ENCODE measurements at regions not wholly inside any gene's neighbourhood (a gene's known extent, or its start where the extent isn't known, plus 50 kb on each side); places are given as distances from the start of the nearest gene placed in this dataset.

- H3K4me3 ChIP-seq (ENCODE audit: low read length): no peak overlapping the region
- TF ChIP-seq EZH2 (optimal IDR thresholded peaks at IDR 0.05; ENCODE audit: low read depth, low read length) (no peak), EZH2phosphoT487 (IDR thresholded peaks at IDR 0.05; ENCODE audit: low read length) (no peak), CTCF (IDR thresholded peaks at IDR 0.05; ENCODE audit: low read length) (no peak)
- H3K4me2 ChIP-seq (ENCODE audit: low read depth, low read length): no peak overlapping the region
- no peaks in the 10 kb centered on the region for H3K36me3 ChIP-seq (replicated peaks; ENCODE audit: insufficient read depth, low read length)
- H3K79me2 ChIP-seq (ENCODE audit: low read length): no peaks in the 10 kb centered on the region
- no peaks in the 10 kb centered on the region for H3K9me3 ChIP-seq (replicated peaks; ENCODE audit: insufficient read depth, low read length)
- no peaks in the 10 kb centered on the region for H3K9me2 ChIP-seq (replicated peaks; ENCODE audit: insufficient read depth, low read length)
- H4K20me1 ChIP-seq (ENCODE audit: insufficient read depth, low read length): no peaks in the 10 kb centered on the region
- no peak for DNase-seq
- no peak overlapping the region for H3K9ac ChIP-seq (ENCODE audit: low read length)
- H2AFZ ChIP-seq (ENCODE audit: low read length): no peak overlapping the region
- no peak overlapping the region for H3K27ac ChIP-seq (ENCODE audit: low read length)
- H3F3A ChIP-seq (ENCODE audit: insufficient read depth, low read length): no peaks in the 10 kb centered on the region
- H3K27me3 ChIP-seq (replicated peaks; ENCODE audit: insufficient read depth, low read length): no peaks in the 10 kb centered on the region
- no peaks in the 10 kb centered on the region for H3K4me1 ChIP-seq (ENCODE audit: low read length)
These were observed 320.8 kb upstream of the DUSP10 start for GRCh38 chr1:222062640-222063039.

- Histone ChIP-seq H4K20me1 (ENCODE audit: insufficient read depth, low read length) (no peaks in the 10 kb centered on the region), H3K9ac (ENCODE audit: low read length) (no peak overlapping the region), H3K4me1 (ENCODE audit: low read length) (no peaks in the 10 kb centered on the region), H3K36me3 (replicated peaks; ENCODE audit: insufficient read depth, low read length) (no peaks in the 10 kb centered on the region), H3K9me3 (replicated peaks; ENCODE audit: insufficient read depth, low read length) (no peaks in the 10 kb centered on the region), H3K4me2 (ENCODE audit: low read depth, low read length) (no peak overlapping the region), H3F3A (ENCODE audit: insufficient read depth, low read length) (no peaks in the 10 kb centered on the region), H2AFZ (ENCODE audit: low read length) (no peak overlapping the region), H3K27ac (ENCODE audit: low read length) (no peak overlapping the region), H3K4me3 (ENCODE audit: low read length) (no peak overlapping the region), H3K79me2 (ENCODE audit: low read length) (no peaks in the 10 kb centered on the region), H3K27me3 (replicated peaks; ENCODE audit: insufficient read depth, low read length) (no peaks in the 10 kb centered on the region), H3K9me2 (replicated peaks; ENCODE audit: insufficient read depth, low read length) (no peaks in the 10 kb centered on the region)
- no peak for TF ChIP-seq EZH2phosphoT487 (IDR thresholded peaks at IDR 0.05; ENCODE audit: low read length)
- no peak for TF ChIP-seq CTCF (IDR thresholded peaks at IDR 0.05; ENCODE audit: low read length)
- TF ChIP-seq EZH2 (optimal IDR thresholded peaks at IDR 0.05; ENCODE audit: low read depth, low read length): no peak
- DNase-seq: no peak
These were observed 319.9 kb upstream of the DUSP10 start for GRCh38 chr1:222061711-222062359.

- no peaks in the 10 kb centered on the region for H4K20me1 ChIP-seq (ENCODE audit: insufficient read depth, low read length)
- no peaks in the 10 kb centered on the region for H3K79me2 ChIP-seq (ENCODE audit: low read length)
- no peak for DNase-seq
- no peak overlapping the region for H3K27ac ChIP-seq (ENCODE audit: low read length)
- H3K4me3 ChIP-seq (ENCODE audit: low read length): no peak overlapping the region
- H3K9me2 ChIP-seq (replicated peaks; ENCODE audit: insufficient read depth, low read length): no peaks in the 10 kb centered on the region
- H2AFZ ChIP-seq (ENCODE audit: low read length): no peak overlapping the region
- H3K27me3 ChIP-seq (replicated peaks; ENCODE audit: insufficient read depth, low read length): no peaks in the 10 kb centered on the region
- no peak overlapping the region for H3K4me2 ChIP-seq (ENCODE audit: low read depth, low read length)
- TF ChIP-seq EZH2 (optimal IDR thresholded peaks at IDR 0.05; ENCODE audit: low read depth, low read length) (no peak), CTCF (IDR thresholded peaks at IDR 0.05; ENCODE audit: low read length) (no peak), EZH2phosphoT487 (IDR thresholded peaks at IDR 0.05; ENCODE audit: low read length) (no peak)
- no peaks in the 10 kb centered on the region for H3F3A ChIP-seq (ENCODE audit: insufficient read depth, low read length)
- no peak overlapping the region for H3K9ac ChIP-seq (ENCODE audit: low read length)
- H3K9me3 ChIP-seq (replicated peaks; ENCODE audit: insufficient read depth, low read length): no peaks in the 10 kb centered on the region
- H3K4me1 ChIP-seq (ENCODE audit: low read length): no peaks in the 10 kb centered on the region
- H3K36me3 ChIP-seq (replicated peaks; ENCODE audit: insufficient read depth, low read length): no peaks in the 10 kb centered on the region
These were observed 318.5 kb upstream of the DUSP10 start for GRCh38 chr1:222060210-222060916.
